Omental fat pad (tissue), 3 donors: ENCODE measurements at regions not wholly inside any gene's neighbourhood (a gene's known extent, or its start where the extent isn't known, plus 50 kb on each side); places are given as distances from the start of the nearest gene placed in this dataset.
"Not testable (repeated sequence)": the region's sequence is repeated elsewhere in the genome, so short reads cannot be mapped to it uniquely, and the experiment has no call there.

Experiments used
- ATAC-seq: fragments of 150-250 bp; one replicate; pipeline ENCODE4 v1.9.1; 2016; ENCODE audit warnings: mild to moderate bottlenecking, moderate library complexity; ENCODE audit not compliant: low FRiP score
- DNase-seq: peaks from one replicate; pipeline ENCODE4 v3.0.0-alpha.2; 2019; ENCODE audit warnings: low spot score
- CTCF ChIP-seq, 3 donors: fragments of 450-650 bp; IDR thresholded peaks; one replicate each; pipeline ENCODE4 v1.5.1; 2016 to 2017; ENCODE audit warnings: antibody characterized with exemption in 3 of 3, mild to moderate bottlenecking in 3 of 3, moderate library complexity in 2 of 3

- DNase-seq (no peak), ATAC-seq (no peak)
- no peak for TF ChIP-seq CTCF (IDR thresholded peaks at IDR 0.05)
These were observed 59.6 kb upstream of the P3H2 start for GRCh38 chr3:190180268-190180667.

- TF ChIP-seq CTCF (IDR thresholded peaks at IDR 0.05) = no peak
- ATAC-seq = no peak
- DNase-seq = no peak
These were observed 58.1 kb upstream of the P3H2 start for GRCh38 chr3:190178779-190179178.

- ATAC-seq, DNase-seq: not testable (repeated sequence)
These were observed 56.3 kb upstream of the P3H2 start for GRCh38 chr3:190176933-190177525.

GRCh38 chr3:190176106-190176505 is 55.4 kb upstream of the P3H2 start:
- ATAC-seq, DNase-seq: not testable (repeated sequence)

- ATAC-seq (no peak), DNase-seq (no peak)
- TF ChIP-seq CTCF (IDR thresholded peaks at IDR 0.05) = no peak
These were observed 54.8 kb upstream of the P3H2 start for GRCh38 chr3:190175490-190175889.

- no peak for ATAC-seq
- DNase-seq = no peak
- no peak for TF ChIP-seq CTCF (IDR thresholded peaks at IDR 0.05)
These were observed 53.8 kb upstream of the P3H2 start for GRCh38 chr3:190174471-190174870.

- no peak for ATAC-seq
- no peak for DNase-seq
- TF ChIP-seq CTCF (IDR thresholded peaks at IDR 0.05) = no peak
These were observed 52.7 kb upstream of the P3H2 start for GRCh38 chr3:190173426-190173825.

GRCh38 chr3:190172751-190173150 is 52.1 kb upstream of the P3H2 start:
- no peak for TF ChIP-seq CTCF (IDR thresholded peaks at IDR 0.05)
- DNase-seq (no peak), ATAC-seq (no peak)
